Body of pancreas (tissue), 4 donors: ENCODE measurements at regions not wholly inside any gene's neighbourhood (a gene's known extent, or its start where the extent isn't known, plus 50 kb on each side); places are given as distances from the start of the nearest gene placed in this dataset.

Experiments used
- ATAC-seq: fragments of 150-250 bp; one replicate; pipeline ENCODE4 v1.9.1; 2016
- DNase-seq, 4 donors: peaks; one replicate each; pipeline ENCODE4 v3.0.0-alpha.2; 2019
- H3K27ac ChIP-seq, 4 donors: fragments of 200-600 bp; sonication (generic); 1 replicate in 3 of 4; 2 replicates in 1 of 4; pipeline versions ENCODE4 v1.5.1 to v1.6.1; 2016 to 2019; ENCODE audit warnings: mild to moderate bottlenecking in 1 of 4, mixed read lengths in 1 of 4, moderate library complexity in 1 of 4
- H3K27me3 ChIP-seq, 2 donors: fragments of 200-600 bp; sonication (generic); one replicate each; pipeline ENCODE4 v1.6.0; 2016; ENCODE audit warnings: mild to moderate bottlenecking in 1 of 2
- H3K36me3 ChIP-seq, 2 donors: fragments of 200-600 bp; sonication (generic); replicated peaks in 1 of 2; 2 replicates each; pipeline ENCODE4 v1.5.1; 2016; ENCODE audit warnings: low read depth in 2 of 2; ENCODE audit not compliant: insufficient read depth in 1 of 2
- H3K4me1 ChIP-seq: fragments of 200-600 bp; sonication (generic); one replicate; pipeline ENCODE4 v1.6.0; 2016
- H3K4me3 ChIP-seq, 2 donors: fragments of 200-600 bp; sonication (generic); 1 replicate in 1 of 2; 2 replicates in 1 of 2; pipeline ENCODE4 v1.5.1; 2016 to 2019
- H3K9me3 ChIP-seq, 3 donors: fragments of 200-600 bp; sonication (generic); 1 replicate in 2 of 3; 2 replicates in 1 of 3; pipeline ENCODE4 v1.5.1; 2016
- POLR2A ChIP-seq, 3 donors: fragments of 450-650 bp; IDR thresholded peaks; one replicate each; pipeline ENCODE4 v1.6.1; 2016; ENCODE audit warnings: antibody characterized with exemption in 3 of 3, mild to moderate bottlenecking in 2 of 3
- WGBS, 2 donors: methylation state at CpG; one replicate each; pipeline ENCODE4 v1.1.5; 2017; 5-methylcytosine and 5-hydroxymethylcytosine counted together
- intact Hi-C: fragments of 100-400 bp; cut with DNase I; formaldehyde crosslinking; loops from one replicate; pipeline ENCODE4 v1.15.1; 2023
- TF ChIP-seq, protein P1 (sequence below), 7 experiments: fragments of 450-650 bp in 4 of 7; fragments of 200-600 bp in 3 of 7; sonication (generic) in 3 of 7; IDR thresholded peaks; one replicate each; pipeline ENCODE4 v1.5.1; 2016 to 2019; ENCODE audit warnings: antibody characterized with exemption in 7 of 7

DNA sequence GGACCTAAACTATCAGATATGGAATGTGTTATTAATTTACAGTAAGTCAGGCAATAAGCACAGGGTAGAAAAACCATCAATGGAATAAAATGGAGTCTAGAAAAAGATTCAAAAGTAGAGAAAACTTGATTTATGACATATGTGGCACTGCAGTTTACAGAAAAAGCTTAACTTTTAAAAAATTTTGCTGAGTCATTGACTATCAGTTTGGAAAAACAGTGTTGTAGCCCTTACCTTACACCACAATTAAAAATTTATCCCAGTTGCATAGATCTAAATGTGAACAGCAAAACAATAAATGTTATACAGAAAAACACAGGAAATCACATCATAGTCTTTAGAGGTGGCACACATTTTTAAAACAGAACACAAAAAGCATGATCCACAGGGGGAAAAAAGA, 108.5 kb downstream of the USP22 start:
- Histone ChIP-seq H3K27ac (no peak overlapping the region), H3K36me3 (no peaks in the 10 kb centered on the region), H3K4me3 (no peak overlapping the region), H3K4me1 (peaks cover 6% of the 10 kb centered on the region), H3K27me3 (no peaks in the 10 kb centered on the region), H3K9me3 (no peaks in the 10 kb centered on the region)
- no peak for DNase-seq
- TF ChIP-seq POLR2A (IDR thresholded peaks at IDR 0.05), result no peak
- TF ChIP-seq, protein P1, sequence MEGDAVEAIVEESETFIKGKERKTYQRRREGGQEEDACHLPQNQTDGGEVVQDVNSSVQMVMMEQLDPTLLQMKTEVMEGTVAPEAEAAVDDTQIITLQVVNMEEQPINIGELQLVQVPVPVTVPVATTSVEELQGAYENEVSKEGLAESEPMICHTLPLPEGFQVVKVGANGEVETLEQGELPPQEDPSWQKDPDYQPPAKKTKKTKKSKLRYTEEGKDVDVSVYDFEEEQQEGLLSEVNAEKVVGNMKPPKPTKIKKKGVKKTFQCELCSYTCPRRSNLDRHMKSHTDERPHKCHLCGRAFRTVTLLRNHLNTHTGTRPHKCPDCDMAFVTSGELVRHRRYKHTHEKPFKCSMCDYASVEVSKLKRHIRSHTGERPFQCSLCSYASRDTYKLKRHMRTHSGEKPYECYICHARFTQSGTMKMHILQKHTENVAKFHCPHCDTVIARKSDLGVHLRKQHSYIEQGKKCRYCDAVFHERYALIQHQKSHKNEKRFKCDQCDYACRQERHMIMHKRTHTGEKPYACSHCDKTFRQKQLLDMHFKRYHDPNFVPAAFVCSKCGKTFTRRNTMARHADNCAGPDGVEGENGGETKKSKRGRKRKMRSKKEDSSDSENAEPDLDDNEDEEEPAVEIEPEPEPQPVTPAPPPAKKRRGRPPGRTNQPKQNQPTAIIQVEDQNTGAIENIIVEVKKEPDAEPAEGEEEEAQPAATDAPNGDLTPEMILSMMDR (IDR thresholded peaks at IDR 0.05), result no peak
- intact Hi-C loops, result no loop called here
- no peak for ATAC-seq

DNA sequence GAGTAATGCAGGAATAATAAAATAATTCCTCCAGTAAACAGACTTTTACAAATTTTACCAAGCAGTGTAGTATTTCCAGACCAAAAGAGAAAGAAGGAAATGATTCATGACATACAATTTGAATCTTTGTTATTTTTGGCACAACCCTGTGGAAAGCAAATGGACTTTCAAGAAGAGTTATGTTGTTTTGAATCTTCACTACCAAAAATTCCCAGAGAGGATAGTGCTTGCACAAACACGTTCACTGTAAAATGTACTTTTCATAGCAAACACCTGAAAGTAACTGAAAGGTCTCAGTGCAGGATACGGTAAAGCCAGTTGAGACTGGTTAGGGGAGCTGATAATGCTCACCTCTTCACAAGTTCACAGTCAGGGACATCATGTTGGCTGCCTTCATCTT, 107.1 kb downstream of the USP22 start:
- TF ChIP-seq, protein P1 (IDR thresholded peaks at IDR 0.05), result no peak
- no peak for TF ChIP-seq POLR2A (IDR thresholded peaks at IDR 0.05)
- no peak overlapping the region for H3K27ac ChIP-seq
- DNase-seq (no peak), ATAC-seq (no peak)
- no peak overlapping the region for H3K4me3 ChIP-seq
- no peaks in the 10 kb centered on the region for H3K36me3 ChIP-seq
- H3K27me3 ChIP-seq, result no peaks in the 10 kb centered on the region
- intact Hi-C loops, result no loop called here
- peaks cover 6% of the 10 kb centered on the region for H3K4me1 ChIP-seq
- WGBS, 2 donors, result 6 to 13% methylated on average over 2 of the region's 2 CpGs
- no peaks in the 10 kb centered on the region for H3K9me3 ChIP-seq

DNA sequence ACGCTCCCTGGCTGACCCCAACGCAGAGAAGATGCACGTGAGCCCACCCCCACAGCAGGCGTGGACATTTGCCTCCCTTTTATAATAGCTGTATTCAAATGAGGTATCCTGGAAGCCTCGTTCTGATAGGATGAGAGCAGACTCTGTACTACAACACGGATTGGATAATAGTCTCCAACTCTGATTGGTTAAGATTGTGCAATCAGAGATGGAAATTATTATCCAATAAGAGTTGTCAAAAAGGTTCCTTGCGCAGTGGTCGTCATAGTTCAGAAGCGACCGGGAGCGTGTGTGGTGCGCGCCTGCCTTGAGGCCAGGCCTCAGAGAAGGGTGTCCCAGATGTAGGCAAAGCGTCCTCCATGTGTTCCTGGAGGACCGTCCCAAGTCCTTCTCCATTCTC, 104.6 kb downstream of the USP22 start:
- H3K36me3 ChIP-seq, result no peaks in the 10 kb centered on the region
- no peak overlapping the region for H3K27ac ChIP-seq
- intact Hi-C loops, result no loop called here
- H3K4me1 ChIP-seq, result peaks cover 6% of the 10 kb centered on the region
- 86 to 87% methylated on average over 12 to 15 of the region's 15 CpGs for WGBS, 2 donors
- no peaks in the 10 kb centered on the region for H3K27me3 ChIP-seq
- H3K4me3 ChIP-seq, result no peak overlapping the region
- ATAC-seq (no peak), DNase-seq (no peak)
- TF ChIP-seq, protein P1 (IDR thresholded peaks at IDR 0.05), result no peak
- no peak for TF ChIP-seq POLR2A (IDR thresholded peaks at IDR 0.05)
- no peaks in the 10 kb centered on the region for H3K9me3 ChIP-seq

DNA sequence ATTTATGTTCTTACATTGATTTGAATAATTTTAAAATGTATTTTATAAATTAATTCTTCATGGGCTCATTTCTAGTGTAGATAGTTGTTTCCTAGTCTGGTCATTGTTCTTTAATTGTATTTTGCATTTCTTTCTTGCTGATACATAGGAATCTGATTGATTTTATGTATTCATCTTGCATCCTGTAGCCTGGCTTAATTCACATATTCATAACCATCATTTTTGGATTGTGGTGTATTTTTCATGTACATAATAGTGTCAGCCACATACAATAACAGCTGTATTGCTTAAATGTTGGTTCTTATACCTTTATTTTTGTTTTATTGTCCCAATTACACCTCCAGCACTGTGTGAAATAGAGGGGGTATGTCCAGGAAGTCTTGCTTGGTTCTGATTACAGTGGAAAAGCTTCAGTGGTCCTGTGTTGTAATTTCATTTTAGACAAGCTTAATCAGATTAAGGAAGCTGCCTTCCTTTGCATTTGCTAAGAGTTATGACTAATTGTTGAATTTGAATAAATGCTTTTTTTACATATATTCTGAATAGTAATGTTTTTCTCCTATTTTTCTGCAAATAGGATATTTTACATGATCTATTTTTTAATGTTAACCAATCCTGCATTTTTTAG, 103.7 kb downstream of the USP22 start:
- ATAC-seq, result no peak
- H3K36me3 ChIP-seq, result no peaks in the 10 kb centered on the region
- H3K4me3 ChIP-seq, result no peak overlapping the region
- no peak for DNase-seq
- no peak overlapping the region for H3K27ac ChIP-seq
- no peaks in the 10 kb centered on the region for H3K9me3 ChIP-seq
- no peaks in the 10 kb centered on the region for H3K27me3 ChIP-seq
- peaks cover 6% of the 10 kb centered on the region for H3K4me1 ChIP-seq
- intact Hi-C loops, result no loop called here
- TF ChIP-seq POLR2A (IDR thresholded peaks at IDR 0.05), result no peak
- TF ChIP-seq, protein P1 (IDR thresholded peaks at IDR 0.05), result no peak

DNA sequence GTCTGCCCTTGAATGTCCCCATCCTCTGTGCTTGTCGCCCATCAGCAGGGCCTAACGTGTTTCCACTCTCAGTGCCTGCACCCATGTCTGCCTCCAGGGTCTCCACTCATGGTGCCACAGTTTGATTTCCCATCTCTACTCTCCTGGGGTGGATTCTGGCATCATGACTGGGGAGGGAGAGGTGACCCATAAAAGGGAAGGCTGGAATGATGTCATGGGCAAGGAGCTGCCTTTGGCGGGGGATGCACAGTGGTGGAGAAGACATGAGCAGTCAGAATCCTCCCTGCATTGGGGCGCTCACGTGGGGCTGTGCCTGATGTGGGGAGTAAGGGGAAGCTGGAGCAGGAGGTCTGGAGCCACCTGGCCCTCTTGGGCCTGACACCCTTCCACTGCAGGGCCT, 100.9 kb downstream of the USP22 start:
- Histone ChIP-seq H3K4me1 (peaks cover 8% of the 10 kb centered on the region), H3K4me3 (no peak overlapping the region), H3K27ac (no peak overlapping the region), H3K9me3 (no peaks in the 10 kb centered on the region), H3K27me3 (no peaks in the 10 kb centered on the region), H3K36me3 (no peaks in the 10 kb centered on the region)
- DNase-seq (no peak), ATAC-seq (no peak)
- TF ChIP-seq, protein P1 (IDR thresholded peaks at IDR 0.05), result no peak
- TF ChIP-seq POLR2A (IDR thresholded peaks at IDR 0.05), result no peak
- intact Hi-C loops, result no loop called here
- 77 to 91% methylated on average over 5 of the region's 5 CpGs for WGBS, 2 donors
